Stimulated activated naive CD8-positive, alpha-beta T cell treated with anti-CD3 and anti-CD28 coated beads, Interleukin-15, Interleukin-2, amounts not matched to agents 100 U/mL and 50 U/mL, for 24 hours (primary cell): ENCODE measurements at regions not wholly inside any gene's neighbourhood (a gene's known extent, or its start where the extent isn't known, plus 50 kb on each side); places are given as distances from the start of the nearest gene placed in this dataset.
"Not testable (repeated sequence)": the region's sequence is repeated elsewhere in the genome, so short reads cannot be mapped to it uniquely, and the experiment has no call there.

Experiments
- ATAC-seq: fragments of 150-1000 bp; cut with Tn5 transposase; one replicate; pipeline ENCODE4 v1.10.0; 2021
- DNase-seq: peaks from one replicate; pipeline ENCODE4 v3.0.0; 2021

GRCh38 chr2:49804111-49804510 lies 649.8 kb upstream of the FSHR start:
- DNase-seq (no peak), ATAC-seq (no peak)

GRCh38 chr2:49801898-49802450 lies 647.7 kb upstream of the FSHR start:
- ATAC-seq (no peak), DNase-seq (no peak)

- DNase-seq (no peak), ATAC-seq (no peak)
These were observed 644.3 kb upstream of the FSHR start for GRCh38 chr2:49798570-49798969.

GRCh38 chr2:49796266-49796665 lies 642.0 kb upstream of the FSHR start:
- ATAC-seq (no peak), DNase-seq (no peak)

- ATAC-seq (no peak), DNase-seq (no peak)
These were observed 640.1 kb upstream of the FSHR start for GRCh38 chr2:49794396-49794795.

GRCh38 chr2:49788300-49788699 lies 634.0 kb upstream of the FSHR start:
- DNase-seq, result no peak
- no peak for ATAC-seq

GRCh38 chr2:49780949-49781348 lies 626.6 kb upstream of the FSHR start:
- no peak for DNase-seq
- no peak for ATAC-seq

- no peak for DNase-seq
- ATAC-seq, result no peak
These were observed 618.1 kb upstream of the FSHR start for GRCh38 chr2:49772299-49772970.

GRCh38 chr2:49770919-49771318 lies 616.6 kb upstream of the FSHR start:
- ATAC-seq, result no peak
- no peak for DNase-seq

GRCh38 chr2:49767316-49767715 lies 613.0 kb upstream of the FSHR start:
- DNase-seq (no peak), ATAC-seq (no peak)

GRCh38 chr2:49755777-49756176 lies 601.5 kb upstream of the FSHR start:
- ATAC-seq (no peak), DNase-seq (no peak)

GRCh38 chr2:49754381-49754780 lies 600.1 kb upstream of the FSHR start:
- no peak for DNase-seq
- no peak for ATAC-seq

GRCh38 chr2:49753344-49753985 lies 599.1 kb upstream of the FSHR start:
- DNase-seq (no peak), ATAC-seq (no peak)

- ATAC-seq (no peak), DNase-seq (no peak)
These were observed 583.3 kb upstream of the FSHR start for GRCh38 chr2:49737606-49738005.

GRCh38 chr2:49732924-49733323 lies 578.6 kb upstream of the FSHR start:
- not testable (repeated sequence) for ATAC-seq, DNase-seq

- ATAC-seq (no peak), DNase-seq (no peak)
These were observed 564.9 kb upstream of the FSHR start for GRCh38 chr2:49719241-49719640.

- ATAC-seq, result no peak
- no peak for DNase-seq
These were observed 561.3 kb upstream of the FSHR start for GRCh38 chr2:49715597-49715996.

GRCh38 chr2:49714454-49714853 lies 560.1 kb upstream of the FSHR start:
- DNase-seq (no peak), ATAC-seq (no peak)

GRCh38 chr2:49702740-49703139 lies 548.4 kb upstream of the FSHR start:
- DNase-seq (no peak), ATAC-seq (no peak)

GRCh38 chr2:49693961-49694360 lies 539.6 kb upstream of the FSHR start:
- no peak for ATAC-seq
- no peak for DNase-seq

- not testable (repeated sequence) for ATAC-seq, DNase-seq
These were observed 537.7 kb upstream of the FSHR start for GRCh38 chr2:49692022-49692421.

GRCh38 chr2:49687918-49688317 lies 533.6 kb upstream of the FSHR start:
- DNase-seq (no peak), ATAC-seq (no peak)

GRCh38 chr2:49686897-49687442 lies 532.7 kb upstream of the FSHR start:
- ATAC-seq (no peak), DNase-seq (no peak)

- ATAC-seq (no peak), DNase-seq (no peak)
These were observed 532.0 kb upstream of the FSHR start for GRCh38 chr2:49686291-49686690.
